ENCODE measurements at regions not wholly inside any gene's neighbourhood (a gene's known extent, or its start where the extent isn't known, plus 50 kb on each side); places are given as distances from the start of the nearest gene placed in this dataset.

DNA sequence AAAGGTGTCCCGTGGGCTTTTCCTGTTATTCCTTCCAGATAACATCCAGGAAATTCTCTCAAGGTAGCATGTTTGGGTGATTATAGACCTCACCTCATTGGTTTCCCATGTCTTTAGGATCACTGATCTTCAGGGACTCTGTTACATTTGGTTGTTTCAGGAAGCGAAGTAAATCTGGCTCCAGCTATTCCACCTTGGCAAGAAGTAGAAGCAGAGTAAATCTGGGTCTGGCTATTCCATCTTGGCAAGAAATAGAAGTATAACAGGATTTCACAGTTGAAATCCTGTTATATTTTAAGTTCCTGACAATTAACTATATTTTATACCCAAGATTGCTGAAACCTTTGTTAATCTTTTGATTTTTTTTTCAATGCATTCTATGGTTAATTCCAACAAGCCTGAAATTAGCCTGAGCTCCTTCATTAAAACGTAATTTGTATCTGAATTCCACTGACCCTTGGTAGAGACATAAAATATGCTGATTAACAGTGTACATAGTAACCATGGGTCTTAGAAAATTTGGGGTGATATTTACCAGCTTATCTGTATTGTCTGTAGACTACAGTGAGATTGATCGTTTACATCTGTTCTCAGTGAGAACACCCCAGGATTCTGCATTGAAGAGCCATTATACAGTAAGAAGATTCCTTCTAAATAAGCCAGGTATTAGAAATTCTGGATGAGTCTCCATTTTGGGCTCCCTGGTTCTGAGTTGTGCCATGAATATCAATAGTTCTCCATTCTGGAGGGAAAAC, 267.6 kb upstream of the SLITRK6 start:
- Histone ChIP-seq H3K36me3 (ENCODE audit: insufficient read depth) (no peaks in the 10 kb centered on the region), H3K79me2 (ENCODE audit: insufficient read depth, low read depth) (no peaks in the 10 kb centered on the region), H3K4me3 (IDR thresholded peaks at IDR 0.05; ENCODE audit: insufficient read depth, low read depth, low read length) (no peak overlapping the region), H3K9ac (no peak overlapping the region), H3K4me2 (no peak overlapping the region), H2AFZ (ENCODE audit: low read depth) (no peak overlapping the region), H3K27me3 (ENCODE audit: insufficient read depth, low read depth) (no peaks in the 10 kb centered on the region), H4K20me1 (ENCODE audit: insufficient read depth) (no peaks in the 10 kb centered on the region), H3K27ac (no peak overlapping the region), H3K4me1 (ENCODE audit: low read depth, poor library complexity, severe bottlenecking) (no peaks in the 10 kb centered on the region)
- TF ChIP-seq, protein P1, sequence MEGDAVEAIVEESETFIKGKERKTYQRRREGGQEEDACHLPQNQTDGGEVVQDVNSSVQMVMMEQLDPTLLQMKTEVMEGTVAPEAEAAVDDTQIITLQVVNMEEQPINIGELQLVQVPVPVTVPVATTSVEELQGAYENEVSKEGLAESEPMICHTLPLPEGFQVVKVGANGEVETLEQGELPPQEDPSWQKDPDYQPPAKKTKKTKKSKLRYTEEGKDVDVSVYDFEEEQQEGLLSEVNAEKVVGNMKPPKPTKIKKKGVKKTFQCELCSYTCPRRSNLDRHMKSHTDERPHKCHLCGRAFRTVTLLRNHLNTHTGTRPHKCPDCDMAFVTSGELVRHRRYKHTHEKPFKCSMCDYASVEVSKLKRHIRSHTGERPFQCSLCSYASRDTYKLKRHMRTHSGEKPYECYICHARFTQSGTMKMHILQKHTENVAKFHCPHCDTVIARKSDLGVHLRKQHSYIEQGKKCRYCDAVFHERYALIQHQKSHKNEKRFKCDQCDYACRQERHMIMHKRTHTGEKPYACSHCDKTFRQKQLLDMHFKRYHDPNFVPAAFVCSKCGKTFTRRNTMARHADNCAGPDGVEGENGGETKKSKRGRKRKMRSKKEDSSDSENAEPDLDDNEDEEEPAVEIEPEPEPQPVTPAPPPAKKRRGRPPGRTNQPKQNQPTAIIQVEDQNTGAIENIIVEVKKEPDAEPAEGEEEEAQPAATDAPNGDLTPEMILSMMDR (conservative IDR thresholded peaks at IDR 0.05; ENCODE audit: low read depth, low read length), result no peak

DNA sequence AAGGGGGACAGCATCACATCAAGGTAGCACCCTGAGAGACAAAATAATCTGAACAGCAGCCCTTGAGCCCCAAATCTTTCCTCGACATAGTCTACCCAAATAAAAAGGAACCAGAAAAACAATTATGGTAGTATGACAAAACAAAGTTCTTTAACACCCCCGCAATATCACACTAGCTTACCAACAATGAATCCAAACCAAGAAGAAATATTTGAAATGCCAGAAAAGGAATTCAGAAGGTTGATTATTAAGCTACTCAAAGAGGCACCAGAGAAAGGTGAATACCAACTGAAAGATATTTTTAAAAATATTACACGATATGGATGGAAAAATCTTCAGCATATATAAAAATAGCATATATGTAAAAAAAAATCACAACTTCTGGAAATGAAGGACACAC, 252.9 kb upstream of the SLITRK6 start:
- no peak overlapping the region for H3K27ac ChIP-seq
- no peak overlapping the region for H3K9ac ChIP-seq
- no peak overlapping the region for H3K4me2 ChIP-seq
- H3K27me3 ChIP-seq (ENCODE audit: insufficient read depth, low read depth), result no peaks in the 10 kb centered on the region
- H2AFZ ChIP-seq (ENCODE audit: low read depth), result no peak overlapping the region
- H3K4me1 ChIP-seq (ENCODE audit: low read depth, poor library complexity, severe bottlenecking), result no peaks in the 10 kb centered on the region
- H3K36me3 ChIP-seq (ENCODE audit: insufficient read depth), result no peaks in the 10 kb centered on the region
- no peaks in the 10 kb centered on the region for H4K20me1 ChIP-seq (ENCODE audit: insufficient read depth)
- no peak overlapping the region for H3K4me3 ChIP-seq (IDR thresholded peaks at IDR 0.05; ENCODE audit: insufficient read depth, low read depth, low read length)
- no peaks in the 10 kb centered on the region for H3K79me2 ChIP-seq (ENCODE audit: insufficient read depth, low read depth)
- TF ChIP-seq, protein P1 (conservative IDR thresholded peaks at IDR 0.05; ENCODE audit: low read depth, low read length), result no peak

DNA sequence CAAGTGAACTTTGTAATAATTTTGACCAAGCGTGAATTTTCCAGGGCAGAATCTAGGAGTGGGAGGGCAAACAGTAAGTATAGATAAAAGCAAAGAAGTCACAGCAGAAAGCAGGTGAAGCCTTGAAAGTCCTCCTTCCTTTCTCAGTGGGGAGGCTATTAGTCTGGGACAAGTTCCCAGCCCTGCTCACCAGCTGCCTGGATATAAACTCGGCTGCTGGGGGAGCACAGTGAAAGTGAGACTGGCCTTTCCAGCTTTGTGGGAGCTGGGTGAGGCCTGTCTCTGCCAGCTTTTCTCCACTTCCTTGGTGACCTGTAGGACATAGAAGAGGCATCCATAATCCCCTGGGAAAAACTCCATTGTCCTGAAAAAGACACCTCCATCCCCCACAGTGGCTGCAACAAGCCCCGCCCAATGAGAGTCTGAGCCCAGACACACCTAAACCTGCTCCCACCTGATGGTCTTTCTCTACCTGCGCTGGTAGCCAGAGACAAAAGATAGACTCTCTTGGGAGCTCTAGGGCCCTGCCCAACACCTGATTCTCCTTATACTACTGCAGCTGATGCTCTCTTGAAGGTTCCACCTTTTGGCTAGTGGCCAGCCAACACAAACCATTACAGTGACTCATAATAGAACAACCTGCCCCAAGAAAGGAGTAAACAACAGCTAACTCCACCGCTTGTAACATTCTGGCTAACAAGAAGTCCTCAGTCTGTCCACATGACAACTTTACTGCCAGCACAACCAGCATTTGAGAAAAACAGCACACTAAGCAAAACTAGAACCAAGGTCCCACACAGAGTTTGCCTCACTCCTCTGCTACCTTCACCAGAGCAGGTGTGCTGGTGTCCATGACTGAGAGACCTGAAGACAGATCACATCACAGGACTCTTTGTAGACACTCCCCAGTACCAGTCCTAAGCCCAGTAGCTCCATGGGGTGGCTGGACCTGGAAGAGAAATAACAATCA, 252.2 kb upstream of the SLITRK6 start:
- H3K4me3 ChIP-seq (IDR thresholded peaks at IDR 0.05; ENCODE audit: insufficient read depth, low read depth, low read length), result no peak overlapping the region
- H3K4me2 ChIP-seq, result no peak overlapping the region
- H3K79me2 ChIP-seq (ENCODE audit: insufficient read depth, low read depth), result no peaks in the 10 kb centered on the region
- no peaks in the 10 kb centered on the region for H3K27me3 ChIP-seq (ENCODE audit: insufficient read depth, low read depth)
- no peaks in the 10 kb centered on the region for H4K20me1 ChIP-seq (ENCODE audit: insufficient read depth)
- no peak overlapping the region for H2AFZ ChIP-seq (ENCODE audit: low read depth)
- TF ChIP-seq, protein P1 (conservative IDR thresholded peaks at IDR 0.05; ENCODE audit: low read depth, low read length), result no peak
- no peak overlapping the region for H3K27ac ChIP-seq
- H3K36me3 ChIP-seq (ENCODE audit: insufficient read depth), result no peaks in the 10 kb centered on the region
- no peak overlapping the region for H3K9ac ChIP-seq
- no peaks in the 10 kb centered on the region for H3K4me1 ChIP-seq (ENCODE audit: low read depth, poor library complexity, severe bottlenecking)

DNA sequence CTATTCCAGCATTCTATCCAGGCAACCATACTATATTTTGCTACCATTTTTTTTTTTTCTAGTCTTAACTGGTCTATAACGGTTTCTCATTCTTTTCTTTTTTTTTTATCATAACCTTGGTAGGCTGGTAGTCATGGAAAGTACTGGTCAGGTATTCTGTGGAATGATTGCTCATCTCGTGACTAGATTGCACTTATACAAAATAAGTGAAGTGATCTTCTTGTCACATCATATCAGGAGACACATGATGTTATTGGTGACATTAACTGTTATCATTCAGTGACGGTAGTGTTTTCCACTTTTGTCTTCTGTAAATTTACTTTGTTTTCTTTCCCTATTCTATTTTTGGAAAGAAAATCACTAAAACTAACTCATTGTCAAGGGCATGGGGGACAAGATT, 239.3 kb upstream of the SLITRK6 start:
- H3K9ac ChIP-seq, result no peak overlapping the region
- no peaks in the 10 kb centered on the region for H3K27me3 ChIP-seq (ENCODE audit: insufficient read depth, low read depth)
- H3K79me2 ChIP-seq (ENCODE audit: insufficient read depth, low read depth), result no peaks in the 10 kb centered on the region
- H2AFZ ChIP-seq (ENCODE audit: low read depth), result no peak overlapping the region
- no peak overlapping the region for H3K4me3 ChIP-seq (IDR thresholded peaks at IDR 0.05; ENCODE audit: insufficient read depth, low read depth, low read length)
- no peak overlapping the region for H3K4me2 ChIP-seq
- TF ChIP-seq, protein P1 (conservative IDR thresholded peaks at IDR 0.05; ENCODE audit: low read depth, low read length), result no peak
- no peak overlapping the region for H3K27ac ChIP-seq
- H3K36me3 ChIP-seq (ENCODE audit: insufficient read depth), result no peaks in the 10 kb centered on the region
- no peaks in the 10 kb centered on the region for H3K4me1 ChIP-seq (ENCODE audit: low read depth, poor library complexity, severe bottlenecking)
- H4K20me1 ChIP-seq (ENCODE audit: insufficient read depth), result no peaks in the 10 kb centered on the region

All from KMS-11 (cell line).